Kidney epithelial cell (primary cell): ENCODE measurements at regions not wholly inside any gene's neighbourhood (a gene's known extent, or its start where the extent isn't known, plus 50 kb on each side); places are given as distances from the start of the nearest gene placed in this dataset.

Source experiments
- DNase-seq: peaks from one replicate; pipeline ENCODE4 v3.0.0-alpha.2; 2010; ENCODE audit warnings: low read depth
- H3K27me3 ChIP-seq: 2 replicates; pipeline ENCODE4 v1.6.0; 2011; ENCODE audit warnings: low read length; ENCODE audit not compliant: control insufficient read depth, insufficient read depth
- H3K36me3 ChIP-seq: 2 replicates; pipeline ENCODE4 v1.5.1; 2011; ENCODE audit warnings: low read length; ENCODE audit not compliant: control insufficient read depth, insufficient read depth
- H3K4me3 ChIP-seq: 2 replicates; pipeline ENCODE4 v1.5.1; 2011; ENCODE audit warnings: low read depth, mild to moderate bottlenecking, control low read depth, low read length
- CTCF ChIP-seq: IDR thresholded peaks from 2 replicates; pipeline ENCODE4 v1.5.1; 2011; ENCODE audit warnings: mild to moderate bottlenecking, moderate library complexity, low read length, control low read depth, inconsistent platforms; ENCODE audit not compliant: insufficient read depth, poor library complexity, severe bottlenecking

GRCh38 chr20:58107533-58107932 lies 120.9 kb downstream of the ANKRD60 start:
- TF ChIP-seq CTCF: no peak
- no peaks in the 10 kb centered on the region for H3K36me3 ChIP-seq
- no peak for DNase-seq

GRCh38 chr20:58106143-58106750 lies 122.2 kb downstream of the ANKRD60 start:
- no peak overlapping the region for H3K4me3 ChIP-seq
- no peaks in the 10 kb centered on the region for H3K36me3 ChIP-seq
- no peaks in the 10 kb centered on the region for H3K27me3 ChIP-seq
- no peak for DNase-seq
- TF ChIP-seq CTCF: no peak

More at GRCh38 chr20:58107533-58107932, 120.9 kb downstream of the ANKRD60 start:
- H3K27me3 ChIP-seq: no peaks in the 10 kb centered on the region
- no peak overlapping the region for H3K4me3 ChIP-seq

GRCh38 chr20:58103961-58104360 lies 124.5 kb downstream of the ANKRD60 start:
- TF ChIP-seq CTCF: no peak
- Histone ChIP-seq H3K4me3 (no peak overlapping the region), H3K36me3 (no peaks in the 10 kb centered on the region), H3K27me3 (peaks cover 3% of the 10 kb centered on the region)
- no peak for DNase-seq

GRCh38 chr20:58103517-58103904 lies 124.9 kb downstream of the ANKRD60 start:
- no peak overlapping the region for H3K4me3 ChIP-seq
- no peaks in the 10 kb centered on the region for H3K36me3 ChIP-seq
- H3K27me3 ChIP-seq: peaks cover 3% of the 10 kb centered on the region
- TF ChIP-seq CTCF: no peak
- no peak for DNase-seq

GRCh38 chr20:58102744-58103516 lies 125.5 kb downstream of the ANKRD60 start:
- no peak overlapping the region for H3K4me3 ChIP-seq
- no peaks in the 10 kb centered on the region for H3K36me3 ChIP-seq
- no peak for DNase-seq
- peaks cover 3% of the 10 kb centered on the region for H3K27me3 ChIP-seq
- no peak for TF ChIP-seq CTCF
